ENCODE measurements at regions not wholly inside any gene's neighbourhood (a gene's known extent, or its start where the extent isn't known, plus 50 kb on each side); places are given as distances from the start of the nearest gene placed in this dataset.

- H3K27ac ChIP-seq = peak overlapping the region; percentile 55 to 82
- no peaks in the 10 kb centered on the region for H3K27me3 ChIP-seq
- H3K4me1 ChIP-seq = peaks cover 2 to 57% of the 10 kb centered on the region in 2 donors
- ATAC-seq (peak; percentile 95), DNase-seq (peak; percentile 73 to 95 (median 79))
- intact Hi-C loops (cut with DNase I) = no loop called here
- H3K36me3 ChIP-seq = no peaks in the 10 kb centered on the region
- H3K9me3 ChIP-seq = no peaks in the 10 kb centered on the region
- no peak for TF ChIP-seq CTCF (IDR thresholded peaks at IDR 0.05)
- H3K4me3 ChIP-seq = peak overlapping the region; percentile 58 to 69
Measured at GRCh38 chr14:89618811-89619551, 201.9 kb upstream of the FOXN3 start.

- peak; percentile 49 for ATAC-seq
- Histone ChIP-seq H3K36me3 (no peaks in the 10 kb centered on the region), H3K4me3 (peak overlapping the region; percentile 58 to 69), H3K4me1 (peaks cover 2 to 57% of the 10 kb centered on the region in 2 donors), H3K9me3 (no peaks in the 10 kb centered on the region), H3K27ac (peak overlapping the region; percentile 55 to 82), H3K27me3 (no peaks in the 10 kb centered on the region)
- peak in 2 of 4 donors; percentile 54 to 64 for DNase-seq
- TF ChIP-seq CTCF (IDR thresholded peaks at IDR 0.05) = no peak
- intact Hi-C loops (cut with DNase I) = no loop called here
Measured at GRCh38 chr14:89618330-89618708, 201.3 kb upstream of the FOXN3 start.

- intact Hi-C loops (cut with DNase I) = no loop called here
- Histone ChIP-seq H3K27ac (peak overlapping the region; percentile 55 to 82), H3K9me3 (no peaks in the 10 kb centered on the region), H3K36me3 (no peaks in the 10 kb centered on the region), H3K4me1 (peaks cover 2 to 57% of the 10 kb centered on the region in 2 donors), H3K27me3 (no peaks in the 10 kb centered on the region), H3K4me3 (peak overlapping the region; percentile 58 to 69)
- no peak for TF ChIP-seq CTCF (IDR thresholded peaks at IDR 0.05)
- ATAC-seq = peak; percentile 79
- DNase-seq = peak in 2 of 4 donors; percentile 52 to 61
Measured at GRCh38 chr14:89617481-89618329, 200.7 kb upstream of the FOXN3 start.

- ATAC-seq (no peak), DNase-seq (peak in 2 of 4 donors; percentile 38 to 62)
- H3K9me3 ChIP-seq = no peaks in the 10 kb centered on the region
- H3K4me3 ChIP-seq = peak overlapping the region in 1 of 2 donors; percentile 69
- H3K4me1 ChIP-seq = peaks cover 2 to 57% of the 10 kb centered on the region in 2 donors
- H3K36me3 ChIP-seq = no peaks in the 10 kb centered on the region
- no peaks in the 10 kb centered on the region for H3K27me3 ChIP-seq
- no peak for TF ChIP-seq CTCF (IDR thresholded peaks at IDR 0.05)
- peak overlapping the region in 1 of 2 donors; percentile 82 for H3K27ac ChIP-seq
- intact Hi-C loops (cut with DNase I) = no loop called here
Measured at GRCh38 chr14:89616852-89617341, 199.9 kb upstream of the FOXN3 start.

GRCh38 chr14:89616425-89616824 is 199.4 kb upstream of the FOXN3 start:
- Histone ChIP-seq H3K36me3 (no peaks in the 10 kb centered on the region), H3K27me3 (no peaks in the 10 kb centered on the region), H3K4me1 (peaks cover 2 to 57% of the 10 kb centered on the region in 2 donors), H3K27ac (peak overlapping the region in 1 of 2 donors; percentile 82), H3K9me3 (no peaks in the 10 kb centered on the region), H3K4me3 (no peak overlapping the region)
- no peak for TF ChIP-seq CTCF (IDR thresholded peaks at IDR 0.05)
- intact Hi-C loops (cut with DNase I) = no loop called here
- DNase-seq = no peak
- ATAC-seq = no peak

Data from left lung (tissue), 4 donors.